ENCODE measurements at regions not wholly inside any gene's neighbourhood (a gene's known extent, or its start where the extent isn't known, plus 50 kb on each side); places are given as distances from the start of the nearest gene placed in this dataset.

DNA sequence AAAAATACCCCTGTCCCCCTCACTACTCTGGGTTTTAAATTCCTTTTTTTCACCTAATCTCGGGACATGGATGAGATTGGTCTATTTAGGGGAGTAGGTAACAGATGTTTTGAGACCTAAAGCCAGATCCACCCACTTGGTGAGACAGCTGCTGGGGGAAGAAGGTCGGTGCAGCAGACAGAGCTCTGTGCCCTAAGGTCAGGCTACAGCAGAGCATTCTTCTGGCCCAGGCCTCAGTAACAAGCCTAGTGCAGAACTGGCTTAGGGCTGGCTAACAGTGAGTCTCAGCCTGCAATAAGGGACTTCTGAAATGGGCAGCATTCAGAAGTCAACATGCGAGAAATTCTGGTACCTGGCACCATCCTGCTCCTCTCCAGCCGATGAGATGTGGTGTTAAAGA is 444.9 kb upstream of the KIRREL3 start:
- Histone ChIP-seq H3K9me3 (ENCODE audit: low read length) (no peaks in the 10 kb centered on the region), H3K36me3 (ENCODE audit: insufficient read depth, low read length) (no peaks in the 10 kb centered on the region), H3F3A (ENCODE audit: insufficient read depth, low read length, poor library complexity, severe bottlenecking) (no peaks in the 10 kb centered on the region), H3K27ac (ENCODE audit: low read length) (no peak overlapping the region), H3K9ac (ENCODE audit: low read length) (no peak overlapping the region), H3K4me3 (ENCODE audit: low read length) (no peak overlapping the region), H4K20me1 (ENCODE audit: insufficient read depth) (no peaks in the 10 kb centered on the region), H3K4me2 (ENCODE audit: low read length) (no peak overlapping the region), H3K27me3 (ENCODE audit: insufficient read depth, low read depth, low read length) (no peaks in the 10 kb centered on the region), H2AFZ (ENCODE audit: low read depth, low read length) (no peak overlapping the region), H3K9me2 (ENCODE audit: insufficient read depth, low read length) (no peaks in the 10 kb centered on the region), H3K79me2 (replicated peaks; ENCODE audit: insufficient read depth, low read length) (no peaks in the 10 kb centered on the region)
- TF ChIP-seq RAD21 (conservative IDR thresholded peaks at IDR 0.05): no peak
- TF ChIP-seq TAF1 (IDR thresholded peaks at IDR 0.05; ENCODE audit: low read depth): no peak
- no peak for TF ChIP-seq POLR2AphosphoS5 (IDR thresholded peaks at IDR 0.05)
- no peak for TF ChIP-seq EP300 (conservative IDR thresholded peaks at IDR 0.05; ENCODE audit: poor library complexity, severe bottlenecking)
- TF ChIP-seq EZH2 (IDR thresholded peaks at IDR 0.05; ENCODE audit: borderline replicate concordance, insufficient read depth, low read length, poor library complexity, severe bottlenecking): no peak
- TF ChIP-seq, protein P1, sequence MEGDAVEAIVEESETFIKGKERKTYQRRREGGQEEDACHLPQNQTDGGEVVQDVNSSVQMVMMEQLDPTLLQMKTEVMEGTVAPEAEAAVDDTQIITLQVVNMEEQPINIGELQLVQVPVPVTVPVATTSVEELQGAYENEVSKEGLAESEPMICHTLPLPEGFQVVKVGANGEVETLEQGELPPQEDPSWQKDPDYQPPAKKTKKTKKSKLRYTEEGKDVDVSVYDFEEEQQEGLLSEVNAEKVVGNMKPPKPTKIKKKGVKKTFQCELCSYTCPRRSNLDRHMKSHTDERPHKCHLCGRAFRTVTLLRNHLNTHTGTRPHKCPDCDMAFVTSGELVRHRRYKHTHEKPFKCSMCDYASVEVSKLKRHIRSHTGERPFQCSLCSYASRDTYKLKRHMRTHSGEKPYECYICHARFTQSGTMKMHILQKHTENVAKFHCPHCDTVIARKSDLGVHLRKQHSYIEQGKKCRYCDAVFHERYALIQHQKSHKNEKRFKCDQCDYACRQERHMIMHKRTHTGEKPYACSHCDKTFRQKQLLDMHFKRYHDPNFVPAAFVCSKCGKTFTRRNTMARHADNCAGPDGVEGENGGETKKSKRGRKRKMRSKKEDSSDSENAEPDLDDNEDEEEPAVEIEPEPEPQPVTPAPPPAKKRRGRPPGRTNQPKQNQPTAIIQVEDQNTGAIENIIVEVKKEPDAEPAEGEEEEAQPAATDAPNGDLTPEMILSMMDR (IDR thresholded peaks at IDR 0.05; ENCODE audit: poor library complexity, severe bottlenecking): no peak
- TF ChIP-seq, protein P2, sequence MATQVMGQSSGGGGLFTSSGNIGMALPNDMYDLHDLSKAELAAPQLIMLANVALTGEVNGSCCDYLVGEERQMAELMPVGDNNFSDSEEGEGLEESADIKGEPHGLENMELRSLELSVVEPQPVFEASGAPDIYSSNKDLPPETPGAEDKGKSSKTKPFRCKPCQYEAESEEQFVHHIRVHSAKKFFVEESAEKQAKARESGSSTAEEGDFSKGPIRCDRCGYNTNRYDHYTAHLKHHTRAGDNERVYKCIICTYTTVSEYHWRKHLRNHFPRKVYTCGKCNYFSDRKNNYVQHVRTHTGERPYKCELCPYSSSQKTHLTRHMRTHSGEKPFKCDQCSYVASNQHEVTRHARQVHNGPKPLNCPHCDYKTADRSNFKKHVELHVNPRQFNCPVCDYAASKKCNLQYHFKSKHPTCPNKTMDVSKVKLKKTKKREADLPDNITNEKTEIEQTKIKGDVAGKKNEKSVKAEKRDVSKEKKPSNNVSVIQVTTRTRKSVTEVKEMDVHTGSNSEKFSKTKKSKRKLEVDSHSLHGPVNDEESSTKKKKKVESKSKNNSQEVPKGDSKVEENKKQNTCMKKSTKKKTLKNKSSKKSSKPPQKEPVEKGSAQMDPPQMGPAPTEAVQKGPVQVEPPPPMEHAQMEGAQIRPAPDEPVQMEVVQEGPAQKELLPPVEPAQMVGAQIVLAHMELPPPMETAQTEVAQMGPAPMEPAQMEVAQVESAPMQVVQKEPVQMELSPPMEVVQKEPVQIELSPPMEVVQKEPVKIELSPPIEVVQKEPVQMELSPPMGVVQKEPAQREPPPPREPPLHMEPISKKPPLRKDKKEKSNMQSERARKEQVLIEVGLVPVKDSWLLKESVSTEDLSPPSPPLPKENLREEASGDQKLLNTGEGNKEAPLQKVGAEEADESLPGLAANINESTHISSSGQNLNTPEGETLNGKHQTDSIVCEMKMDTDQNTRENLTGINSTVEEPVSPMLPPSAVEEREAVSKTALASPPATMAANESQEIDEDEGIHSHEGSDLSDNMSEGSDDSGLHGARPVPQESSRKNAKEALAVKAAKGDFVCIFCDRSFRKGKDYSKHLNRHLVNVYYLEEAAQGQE (IDR thresholded peaks at IDR 0.05; ENCODE audit: borderline replicate concordance): no peak
- TF ChIP-seq MXI1 (conservative IDR thresholded peaks at IDR 0.05; ENCODE audit: poor library complexity, severe bottlenecking): no peak
- no peak for TF ChIP-seq SMC3 (conservative IDR thresholded peaks at IDR 0.05; ENCODE audit: poor library complexity)

DNA sequence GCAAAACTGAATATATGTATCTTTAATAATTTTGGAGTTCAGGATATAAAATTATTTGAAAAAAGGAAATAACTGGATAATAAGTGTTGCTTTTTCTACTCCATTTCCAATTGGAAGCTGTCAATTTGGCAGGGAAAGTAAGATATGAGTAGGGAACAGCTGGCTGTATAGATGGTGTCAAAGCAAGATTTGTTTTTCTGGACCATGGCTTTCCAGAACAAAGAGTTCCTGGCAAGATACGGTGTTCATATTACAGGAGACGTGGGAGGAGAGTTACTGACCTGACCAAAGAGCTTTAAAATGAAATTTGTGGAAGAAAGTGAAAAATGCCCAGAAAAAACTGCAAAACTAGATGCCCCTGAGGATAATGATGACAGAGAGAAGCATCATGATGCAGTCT is 442.7 kb upstream of the KIRREL3 start:
- Histone ChIP-seq H3K27ac (ENCODE audit: low read length) (no peak overlapping the region), H3K9me3 (ENCODE audit: low read length) (no peaks in the 10 kb centered on the region), H2AFZ (ENCODE audit: low read depth, low read length) (no peak overlapping the region), H3K4me3 (ENCODE audit: low read length) (no peak overlapping the region), H3K9me2 (ENCODE audit: insufficient read depth, low read length) (no peaks in the 10 kb centered on the region), H3K79me2 (replicated peaks; ENCODE audit: insufficient read depth, low read length) (no peaks in the 10 kb centered on the region), H3K4me2 (ENCODE audit: low read length) (no peak overlapping the region), H4K20me1 (ENCODE audit: insufficient read depth) (no peaks in the 10 kb centered on the region), H3K9ac (ENCODE audit: low read length) (no peak overlapping the region), H3K36me3 (ENCODE audit: insufficient read depth, low read length) (no peaks in the 10 kb centered on the region), H3K27me3 (ENCODE audit: insufficient read depth, low read depth, low read length) (no peaks in the 10 kb centered on the region), H3F3A (ENCODE audit: insufficient read depth, low read length, poor library complexity, severe bottlenecking) (no peaks in the 10 kb centered on the region)
- TF ChIP-seq, protein P1 (IDR thresholded peaks at IDR 0.05; ENCODE audit: poor library complexity, severe bottlenecking): no peak
- TF ChIP-seq EP300 (conservative IDR thresholded peaks at IDR 0.05; ENCODE audit: poor library complexity, severe bottlenecking): no peak
- no peak for TF ChIP-seq MXI1 (conservative IDR thresholded peaks at IDR 0.05; ENCODE audit: poor library complexity, severe bottlenecking)
- TF ChIP-seq EZH2 (IDR thresholded peaks at IDR 0.05; ENCODE audit: borderline replicate concordance, insufficient read depth, low read length, poor library complexity, severe bottlenecking): no peak
- no peak for TF ChIP-seq SMC3 (conservative IDR thresholded peaks at IDR 0.05; ENCODE audit: poor library complexity)
- TF ChIP-seq RAD21 (conservative IDR thresholded peaks at IDR 0.05): no peak
- TF ChIP-seq, protein P2 (IDR thresholded peaks at IDR 0.05; ENCODE audit: borderline replicate concordance): no peak
- TF ChIP-seq TAF1 (IDR thresholded peaks at IDR 0.05; ENCODE audit: low read depth): no peak
- no peak for TF ChIP-seq POLR2AphosphoS5 (IDR thresholded peaks at IDR 0.05)
